Epidermal melanocyte (primary cell): ENCODE measurements at regions not wholly inside any gene's neighbourhood (a gene's known extent, or its start where the extent isn't known, plus 50 kb on each side); places are given as distances from the start of the nearest gene placed in this dataset.
"Not testable (repeated sequence)": the region's sequence is repeated elsewhere in the genome, so short reads cannot be mapped to it uniquely, and the experiment has no call there.

ENCODE experiments used
- DNase-seq: peaks from one replicate; pipeline ENCODE4 v3.0.0; 2011; ENCODE audit warnings: low spot score; ENCODE audit not compliant: insufficient read length

DNA sequence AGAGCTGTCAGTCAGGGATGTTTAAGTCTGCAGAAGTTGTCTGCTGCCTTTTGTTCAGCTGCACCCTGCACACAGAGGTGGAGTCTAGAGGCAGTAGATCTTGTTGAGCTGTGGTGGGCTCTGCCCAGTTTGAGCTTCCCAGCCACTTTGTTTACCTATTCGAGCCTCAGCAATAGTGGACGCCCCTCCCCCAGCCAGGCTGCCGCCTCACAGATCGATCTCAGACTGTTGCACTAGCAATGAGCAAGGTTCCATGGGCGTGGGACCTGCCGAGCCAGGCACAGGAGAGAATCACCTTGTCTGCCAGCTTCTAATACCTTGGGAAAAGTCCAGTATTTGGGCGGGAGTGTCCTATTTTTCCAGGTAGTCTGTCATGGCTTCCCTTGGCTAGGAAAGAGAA is 225.1 kb upstream of the RASA1 start:
- no peak for DNase-seq

GRCh38 chr5:87048156-87048555 is 219.5 kb upstream of the RASA1 start:
- no peak for DNase-seq

GRCh38 chr5:87049012-87049411 is 218.7 kb upstream of the RASA1 start:
- DNase-seq: not testable (repeated sequence)

- no peak for DNase-seq
Measured at GRCh38 chr5:87051502-87052113, 216.1 kb upstream of the RASA1 start.

GRCh38 chr5:87053146-87053545 is 214.5 kb upstream of the RASA1 start:
- DNase-seq: no peak

GRCh38 chr5:87054821-87055220 is 212.9 kb upstream of the RASA1 start:
- DNase-seq: no peak

GRCh38 chr5:87061046-87061445 is 206.6 kb upstream of the RASA1 start:
- DNase-seq: no peak

DNA sequence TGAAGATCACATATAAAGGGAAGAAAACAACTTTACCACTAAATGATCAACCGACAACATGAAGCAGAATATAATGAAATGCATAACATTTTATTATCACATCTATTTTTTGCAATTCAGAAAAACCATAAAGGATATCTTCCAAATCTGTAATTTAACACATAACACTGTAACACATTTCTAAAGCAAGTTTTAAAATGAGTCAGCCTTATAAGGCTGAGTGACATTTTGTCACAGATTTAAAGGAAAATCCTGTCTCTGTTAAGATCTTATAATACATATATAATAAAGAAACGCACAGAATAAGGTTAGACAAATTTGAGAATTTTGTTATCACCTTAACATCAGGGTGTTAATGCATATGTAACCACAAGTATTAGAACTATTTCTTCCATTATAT is 198.4 kb upstream of the RASA1 start:
- DNase-seq: no peak

GRCh38 chr5:87069974-87070608 is 197.6 kb upstream of the RASA1 start:
- no peak for DNase-seq

- no peak for DNase-seq
Measured at GRCh38 chr5:87074072-87074471, 193.6 kb upstream of the RASA1 start.

DNA sequence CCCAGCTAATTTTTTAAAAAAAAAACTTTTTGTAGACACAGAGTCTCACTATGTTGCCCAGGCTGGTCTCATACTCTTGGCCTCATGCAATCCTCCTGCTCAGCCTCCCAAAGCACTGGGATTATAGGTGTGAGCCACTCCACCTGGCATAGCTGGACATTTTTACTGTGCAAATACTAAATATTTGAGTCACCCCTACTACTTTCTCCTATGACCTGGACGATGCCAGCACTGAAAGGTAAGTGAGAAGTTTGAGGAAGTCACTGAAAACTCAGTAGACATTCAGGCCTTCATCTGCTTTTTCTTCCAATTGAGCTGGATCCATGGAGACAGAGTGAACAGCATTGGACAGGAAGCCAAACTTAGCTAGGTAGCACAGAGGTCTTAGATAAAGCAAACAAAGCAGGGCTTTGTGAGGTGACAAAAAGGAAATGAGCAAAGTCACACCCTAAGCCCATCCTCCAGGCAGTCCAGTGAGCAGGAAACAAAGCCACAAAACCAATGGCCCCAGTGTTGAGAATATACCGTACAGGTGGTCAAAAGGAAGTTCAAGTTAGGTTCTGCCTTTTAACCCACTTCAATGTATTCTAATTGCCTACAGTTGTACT is 192.6 kb upstream of the RASA1 start:
- no peak for DNase-seq

- DNase-seq: no peak
Measured at GRCh38 chr5:87076411-87076810, 191.3 kb upstream of the RASA1 start.

- no peak for DNase-seq
Measured at GRCh38 chr5:87076931-87077330, 190.8 kb upstream of the RASA1 start.

DNA sequence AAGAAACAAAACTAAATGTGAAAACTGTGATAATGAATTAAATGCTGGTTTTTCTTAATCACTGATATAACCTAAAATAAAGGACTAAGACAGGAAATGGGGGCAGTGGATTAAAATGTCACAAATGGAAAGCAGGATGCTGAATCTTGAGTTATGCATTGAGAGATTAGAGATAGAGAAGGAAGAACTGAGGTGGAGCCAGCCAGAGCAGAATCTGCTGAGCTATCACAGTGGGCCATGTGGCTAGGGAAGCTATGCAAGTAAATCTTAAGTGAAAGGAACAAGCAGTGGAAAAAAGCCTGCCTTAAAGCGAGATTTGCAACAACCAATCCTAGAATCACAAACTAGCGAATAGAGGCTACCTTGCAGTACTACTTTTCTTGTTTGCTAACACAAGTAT is 188.5 kb upstream of the RASA1 start:
- no peak for DNase-seq

DNA sequence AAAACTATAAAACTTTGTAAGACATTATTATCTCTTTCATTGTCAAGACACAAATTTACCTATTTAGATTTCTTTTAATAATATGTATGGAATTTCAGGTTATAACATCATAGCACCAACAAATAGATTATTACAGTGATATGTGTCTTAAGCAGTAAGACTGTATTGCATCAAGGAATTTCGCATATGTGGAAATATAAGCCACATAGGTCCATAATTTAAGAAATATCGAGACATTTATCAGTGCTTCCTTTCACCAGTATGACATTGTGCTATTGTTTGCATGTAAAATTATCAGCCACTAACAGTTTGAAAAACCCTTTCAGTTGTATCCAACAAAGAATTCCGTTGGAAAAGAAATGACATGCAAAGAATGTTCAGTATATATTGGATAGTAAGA is 186.7 kb upstream of the RASA1 start:
- DNase-seq: no peak

DNA sequence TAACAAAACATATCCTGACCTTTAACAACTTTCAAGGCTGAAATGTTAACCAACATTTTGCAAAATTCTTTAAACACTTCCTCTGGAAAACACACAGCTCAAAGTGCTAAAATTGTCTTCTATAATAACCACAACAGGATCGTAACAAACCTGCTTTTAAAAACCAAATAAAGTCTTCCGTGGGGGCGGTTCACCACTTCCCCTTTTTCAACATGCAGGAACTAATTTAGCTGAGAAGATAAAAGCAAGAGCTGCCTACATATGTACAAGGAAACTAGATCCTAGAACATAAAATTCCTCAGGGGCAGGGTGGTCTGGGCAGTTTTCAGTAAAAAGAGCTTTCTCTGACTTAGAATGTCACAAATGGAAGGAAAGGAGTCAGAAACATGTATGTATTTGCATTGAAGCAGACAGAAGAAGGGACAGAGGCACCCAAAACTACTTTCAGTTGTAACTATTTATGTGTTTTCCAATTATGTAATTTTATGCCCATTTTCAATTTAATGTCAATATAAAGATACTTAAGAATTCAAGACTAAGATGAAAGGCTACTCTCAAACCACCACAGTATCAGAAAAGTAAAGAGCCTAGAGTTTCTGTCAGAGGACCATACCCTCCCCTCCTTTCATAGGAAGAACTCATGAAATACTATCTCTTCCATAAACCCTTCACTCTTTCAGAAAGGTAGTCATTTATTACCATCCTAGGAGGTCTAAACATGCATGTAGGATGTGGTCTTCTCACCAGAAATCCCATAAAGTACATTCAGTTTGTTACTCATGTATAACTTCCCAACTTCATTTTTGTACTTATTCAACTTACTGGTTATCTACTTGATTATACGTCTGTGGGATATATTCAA is 185.9 kb upstream of the RASA1 start:
- DNase-seq: no peak

- no peak for DNase-seq
Measured at GRCh38 chr5:87094347-87094746, 173.3 kb upstream of the RASA1 start.

DNA sequence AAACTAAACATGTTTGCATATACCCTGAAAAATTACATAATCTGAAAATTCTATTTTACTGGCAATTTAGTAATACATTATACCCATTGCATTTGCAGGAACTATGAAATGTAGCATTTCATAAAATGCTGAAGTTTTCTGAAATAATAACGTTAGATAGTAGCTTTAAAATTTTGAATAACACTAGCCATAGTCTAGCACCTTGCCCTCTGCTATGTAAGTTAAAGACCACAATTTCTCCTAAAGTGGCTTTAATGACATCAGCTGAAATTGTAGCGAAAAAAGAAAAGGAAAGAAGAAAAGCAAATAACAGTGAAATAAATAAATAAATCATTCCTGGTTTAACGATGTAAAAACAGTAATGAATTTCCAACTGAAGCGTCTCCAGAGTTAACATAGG is 172.8 kb upstream of the RASA1 start:
- DNase-seq: no peak

DNA sequence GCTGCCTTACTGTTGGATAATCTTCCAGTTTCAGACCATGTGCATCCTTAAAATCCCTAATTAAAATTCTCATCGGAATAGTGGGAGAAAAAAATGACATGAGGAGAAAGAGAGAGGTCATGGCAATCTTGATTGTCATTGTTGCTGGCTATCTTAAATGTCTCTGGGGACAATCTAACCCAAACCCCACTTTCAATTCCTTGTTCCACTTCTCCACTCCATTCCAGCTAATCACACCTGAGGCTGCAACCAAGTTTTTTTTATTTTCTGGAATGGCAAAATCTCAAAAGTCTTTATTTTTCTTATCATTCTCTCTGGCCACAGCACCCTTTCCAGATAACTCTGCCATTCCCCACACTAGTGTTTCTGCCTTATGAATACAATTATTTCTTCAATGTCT is 171.9 kb upstream of the RASA1 start:
- DNase-seq: no peak

DNA sequence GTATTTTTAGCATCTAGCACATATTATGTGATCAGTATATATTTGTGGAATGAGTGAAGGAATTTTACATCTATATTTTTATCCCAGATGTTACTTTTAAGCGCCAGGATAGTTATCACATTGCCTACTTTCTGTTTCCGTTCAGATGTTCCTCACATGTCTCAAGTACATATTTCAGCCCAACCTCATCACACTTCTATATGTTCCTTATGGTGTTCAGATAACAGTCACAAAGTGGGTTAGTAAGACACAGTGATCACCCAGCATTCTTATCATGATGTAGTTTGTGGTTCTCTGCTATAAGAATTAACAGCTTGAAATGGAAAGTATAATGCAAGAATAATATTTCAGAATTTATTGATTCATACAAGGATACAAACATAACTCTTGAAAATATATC is 170.0 kb upstream of the RASA1 start:
- no peak for DNase-seq

DNA sequence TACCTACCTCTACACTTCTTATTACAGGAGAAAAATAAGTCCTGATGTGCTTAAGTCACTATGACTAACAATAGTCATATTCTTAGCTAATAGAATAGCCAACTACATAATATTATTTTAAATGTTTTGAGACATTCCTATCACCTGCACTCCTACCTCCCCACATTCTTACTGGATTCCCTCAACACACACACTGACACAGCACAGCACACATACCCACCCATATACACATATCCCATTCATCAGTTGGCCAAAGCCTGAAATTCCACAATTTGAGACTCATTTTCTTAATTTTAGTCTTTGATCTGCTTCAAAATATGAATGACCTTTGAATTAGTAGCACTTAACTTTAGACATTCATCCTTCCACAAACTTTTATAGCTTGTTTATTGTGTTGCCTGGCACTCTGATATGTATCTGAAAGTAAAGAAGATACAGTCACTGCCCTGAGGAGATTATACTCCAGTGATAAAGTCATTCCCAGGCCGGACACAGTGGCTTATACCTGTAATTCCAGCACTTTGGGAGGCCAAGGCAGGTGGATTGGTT is 168.3 kb upstream of the RASA1 start:
- DNase-seq: no peak

DNA sequence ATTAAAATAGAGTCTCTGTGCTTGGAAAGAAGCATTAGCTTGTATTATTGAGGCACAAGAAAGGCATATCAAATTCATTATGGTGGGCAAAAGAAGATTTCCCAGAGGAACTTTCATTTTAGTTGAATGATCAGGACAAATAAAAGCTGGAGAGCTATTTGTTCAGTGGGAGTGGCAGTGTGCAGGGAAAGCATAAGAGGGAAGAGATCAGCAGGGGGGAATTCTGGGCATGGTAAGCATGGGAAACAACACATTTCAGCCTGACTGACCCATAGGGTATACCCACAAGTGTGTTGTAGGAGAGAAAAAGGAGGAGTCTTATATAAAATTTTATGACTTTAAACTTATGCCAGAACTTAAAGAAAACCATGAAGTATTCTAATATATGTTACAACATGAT is 167.7 kb upstream of the RASA1 start:
- no peak for DNase-seq
